ENCODE measurements at regions not wholly inside any gene's neighbourhood (a gene's known extent, or its start where the extent isn't known, plus 50 kb on each side); places are given as distances from the start of the nearest gene placed in this dataset.
"Not testable (repeated sequence)": the region's sequence is repeated elsewhere in the genome, so short reads cannot be mapped to it uniquely, and the experiment has no call there.

DNA sequence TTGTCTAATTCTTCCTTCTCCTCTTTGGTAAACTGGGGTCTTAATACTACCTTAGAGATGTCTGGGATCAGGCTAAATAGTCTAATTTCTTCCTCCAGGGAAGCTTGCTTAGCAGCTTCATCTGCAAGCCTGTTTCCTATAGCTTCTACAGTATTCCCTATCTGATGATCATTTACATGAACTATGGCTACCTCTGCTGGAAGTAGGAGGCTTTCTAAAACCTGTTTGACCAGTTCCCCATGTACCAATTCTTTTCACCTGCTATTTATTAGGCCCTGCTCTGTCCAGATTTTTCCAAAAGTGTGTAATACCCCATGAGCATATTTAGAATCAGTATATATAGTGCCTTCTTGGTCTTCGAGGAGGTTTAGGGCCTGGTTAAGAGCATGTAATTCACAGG lies 619.8 kb downstream of the HINT1 start:
- Mint-ChIP-seq H3K9me3 (peaks cover 5 to 20% of the 10 kb centered on the region in 2 donors), H3K36me3 (peaks cover 0 to 14% of the 10 kb centered on the region in 2 donors), H3K27ac (no peak overlapping the region)
- ATAC-seq (no peak), DNase-seq (ENCODE audit: low spot score in 2 of 2) (no peak)

DNA sequence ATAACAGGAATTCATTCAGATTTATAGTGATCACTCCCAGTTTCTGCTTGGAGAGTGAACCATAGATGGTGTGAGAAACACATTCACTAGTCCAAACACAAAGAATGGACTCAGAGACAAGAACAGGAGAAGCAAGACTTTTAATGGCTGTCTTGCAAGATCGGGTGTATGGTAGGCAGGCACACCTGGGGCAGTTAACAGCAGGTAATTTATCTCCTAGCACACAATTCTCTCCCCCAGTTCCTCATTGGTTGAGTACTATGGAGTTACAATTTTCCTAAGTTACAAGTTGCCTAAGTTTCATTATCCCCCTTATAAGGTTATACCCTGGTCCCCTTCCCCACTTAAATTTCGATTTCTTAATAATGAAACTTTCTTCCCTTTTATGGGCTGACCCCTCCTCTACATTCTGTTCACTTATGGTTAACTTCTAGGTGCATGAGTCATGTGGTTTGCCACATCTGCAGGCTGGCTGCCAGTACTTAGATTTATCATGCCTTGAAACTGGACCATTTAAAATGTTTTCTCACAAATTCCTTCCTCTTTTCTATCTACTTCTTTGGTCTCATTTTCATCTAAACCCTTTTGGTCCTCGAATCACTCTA lies 623.3 kb downstream of the HINT1 start:
- DNase-seq (ENCODE audit: low spot score in 2 of 2) (no peak), ATAC-seq (peak; percentile 50 to 78)
- H3K9me3 Mint-ChIP-seq = peaks cover 0 to 15% of the 10 kb centered on the region in 2 donors
- peaks cover 0 to 9% of the 10 kb centered on the region in 2 donors for H3K36me3 Mint-ChIP-seq
- H3K27ac Mint-ChIP-seq = no peak overlapping the region

DNA sequence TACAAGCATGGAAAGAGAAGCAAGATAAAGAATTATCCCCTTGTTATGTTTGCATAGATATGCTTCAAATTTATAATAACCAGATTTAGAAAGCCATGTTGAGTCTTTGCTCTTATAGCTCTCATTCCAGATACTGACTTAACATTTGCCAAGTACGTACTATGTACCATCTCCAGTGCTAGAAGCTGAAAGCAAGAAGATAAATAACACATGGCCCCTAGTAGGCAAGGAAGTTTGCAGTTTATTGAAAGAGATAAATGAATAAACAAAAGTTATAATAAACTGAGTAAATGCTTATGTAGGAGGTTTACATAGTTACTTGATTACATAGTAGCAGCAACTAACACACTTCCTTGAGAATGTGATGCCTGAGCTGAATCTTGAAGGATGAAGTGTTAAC lies 628.4 kb downstream of the HINT1 start:
- DNase-seq (ENCODE audit: low spot score in 2 of 2) (no peak), ATAC-seq (no peak)
- Mint-ChIP-seq H3K36me3 (no peaks in the 10 kb centered on the region), H3K27ac (no peak overlapping the region), H3K9me3 (peaks cover 0 to 7% of the 10 kb centered on the region in 2 donors)

DNA sequence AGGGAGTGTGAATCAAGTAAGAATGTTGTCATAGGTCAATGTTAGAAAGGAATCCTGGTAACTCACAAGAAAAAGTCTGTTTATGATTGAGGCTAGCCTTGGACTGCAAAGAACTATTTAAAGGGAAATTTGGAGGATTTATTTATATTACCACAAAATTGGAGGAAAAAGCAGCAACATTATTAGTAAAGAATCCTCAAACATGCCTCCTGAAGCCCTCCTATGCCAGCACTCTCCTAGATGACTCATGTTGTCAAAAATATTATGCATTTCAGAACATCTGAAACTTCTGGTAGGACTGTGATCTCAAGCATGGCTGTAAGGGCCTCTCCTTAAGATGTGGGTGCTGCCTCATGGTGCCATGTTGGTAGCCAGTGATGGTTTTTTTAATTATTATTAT lies 628.5 kb downstream of the CHSY3 start:
- Mint-ChIP-seq H3K9me3 (peaks cover 0 to 7% of the 10 kb centered on the region in 2 donors), H3K27ac (no peak overlapping the region), H3K36me3 (no peaks in the 10 kb centered on the region)
- DNase-seq (ENCODE audit: low spot score in 2 of 2) (no peak), ATAC-seq (no peak)

DNA sequence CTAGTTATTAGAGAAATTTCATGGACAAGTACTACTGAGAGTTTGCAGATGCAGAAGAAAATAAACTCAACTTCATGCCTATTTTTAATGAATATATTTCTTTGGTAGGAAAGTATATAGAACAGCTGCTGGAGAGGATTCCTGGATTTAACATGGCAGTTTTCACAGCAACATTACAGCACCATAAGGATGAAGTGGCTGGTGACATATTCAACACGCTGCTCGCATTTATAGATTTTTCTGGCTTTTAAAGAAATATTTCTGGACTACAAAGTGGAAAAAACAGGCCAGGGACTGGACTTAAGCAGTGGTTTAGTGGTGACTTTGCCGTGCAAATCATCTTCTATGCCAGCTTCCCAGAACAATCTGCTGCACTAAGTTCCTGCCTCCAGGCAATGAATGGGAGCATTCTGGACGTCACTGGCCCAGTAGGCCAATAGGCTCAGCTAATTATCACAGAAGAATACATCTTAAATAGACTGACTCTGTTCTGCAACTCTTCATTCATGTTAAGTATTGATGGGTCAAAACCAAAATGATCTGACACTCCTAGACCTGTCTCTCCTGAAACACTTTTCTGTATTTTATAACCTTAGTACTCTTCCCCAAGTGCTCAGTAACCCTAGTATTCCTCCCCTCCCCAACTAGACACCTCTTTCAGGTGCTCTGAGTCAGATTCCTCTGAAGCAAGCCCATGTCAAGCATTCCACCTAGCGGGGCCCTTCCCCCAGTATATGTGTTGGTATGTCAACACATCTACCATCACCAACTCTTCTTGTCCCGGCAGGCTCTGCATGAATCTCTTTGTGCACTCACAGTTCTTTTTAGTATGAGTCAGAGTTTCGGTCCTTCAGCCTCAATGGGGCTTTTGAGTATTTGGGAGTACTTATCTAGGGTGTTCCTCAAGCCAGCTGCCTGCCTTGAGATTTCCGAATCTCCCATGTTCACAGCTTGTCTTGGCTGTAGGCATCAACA lies 625.5 kb downstream of the CHSY3 start:
- Mint-ChIP-seq H3K36me3 (no peaks in the 10 kb centered on the region), H3K27ac (no peak overlapping the region), H3K9me3 (no peaks in the 10 kb centered on the region)
- DNase-seq (ENCODE audit: low spot score in 2 of 2) (no peak), ATAC-seq (no peak)

DNA sequence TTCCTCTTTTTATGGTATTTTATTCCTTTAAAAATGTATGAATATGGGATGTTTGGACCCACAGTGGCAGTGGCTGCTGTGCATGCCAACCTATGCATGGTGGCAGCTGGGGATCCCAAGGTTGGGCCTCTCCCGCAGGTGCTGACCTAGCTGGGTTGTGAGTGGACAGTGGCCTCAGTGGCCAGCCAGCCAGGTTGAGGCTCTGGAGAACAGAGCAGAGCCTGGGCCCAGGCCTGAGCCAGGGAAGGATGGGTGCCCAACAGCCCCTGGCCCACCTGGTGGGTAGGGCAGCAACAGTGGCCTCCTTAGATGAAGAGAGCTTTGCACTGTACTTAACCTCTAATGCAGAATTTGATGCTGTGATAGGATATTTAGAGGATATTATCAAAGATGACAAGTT lies 624.8 kb downstream of the CHSY3 start:
- H3K27ac Mint-ChIP-seq = no peak overlapping the region
- DNase-seq (ENCODE audit: low spot score in 2 of 2) = no peak

DNA sequence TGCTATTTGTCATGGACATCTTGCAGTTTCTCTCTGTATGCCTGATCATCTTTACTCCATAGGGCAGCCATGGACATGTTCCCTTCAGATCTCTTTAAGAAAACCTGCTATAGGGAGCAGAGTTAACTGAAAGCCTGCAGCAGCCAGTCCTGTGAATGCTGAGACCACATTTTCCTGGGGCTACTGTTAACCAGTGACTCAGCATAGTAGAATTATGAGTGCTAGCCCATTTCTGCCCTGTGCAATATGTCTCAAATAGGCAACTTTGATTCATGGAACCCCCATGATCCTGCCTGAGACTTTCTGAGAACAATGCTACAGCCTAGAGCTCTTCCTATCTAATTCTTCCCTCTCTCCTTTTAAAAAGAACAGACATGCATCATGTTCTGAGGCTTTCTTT lies 624.2 kb downstream of the CHSY3 start:
- DNase-seq (ENCODE audit: low spot score in 2 of 2) = no peak
- no peak overlapping the region for H3K27ac Mint-ChIP-seq
- no peak for ATAC-seq
- no peaks in the 10 kb centered on the region for H3K9me3 Mint-ChIP-seq
- no peaks in the 10 kb centered on the region for H3K36me3 Mint-ChIP-seq

More for the DNA sequence above, 624.8 kb downstream of the CHSY3 start:
- Mint-ChIP-seq H3K36me3 (no peaks in the 10 kb centered on the region), H3K9me3 (no peaks in the 10 kb centered on the region)
- ATAC-seq = no peak

DNA sequence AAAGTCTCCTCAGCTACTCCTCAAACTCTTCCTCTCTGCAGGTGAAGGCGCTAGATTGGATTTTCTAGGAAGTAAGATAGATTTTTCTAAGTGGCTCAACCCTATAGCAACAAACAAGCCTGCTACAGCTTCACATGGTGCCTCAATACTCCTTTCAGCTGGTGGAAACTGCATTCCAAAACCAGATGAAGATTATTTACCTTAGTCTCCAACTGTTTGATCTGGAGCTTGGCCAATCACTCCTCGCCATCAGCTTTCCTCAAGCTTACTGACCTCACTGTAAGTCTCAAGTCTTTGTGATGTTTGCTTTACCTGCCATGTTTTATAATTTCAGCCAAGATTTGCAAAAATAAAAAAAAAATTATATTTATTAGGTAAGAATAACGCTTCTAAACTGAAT lies 622.4 kb downstream of the CHSY3 start:
- DNase-seq (ENCODE audit: low spot score in 2 of 2) = no peak
- no peaks in the 10 kb centered on the region for H3K9me3 Mint-ChIP-seq
- ATAC-seq = no peak
- H3K27ac Mint-ChIP-seq = no peak overlapping the region
- H3K36me3 Mint-ChIP-seq = no peaks in the 10 kb centered on the region

DNA sequence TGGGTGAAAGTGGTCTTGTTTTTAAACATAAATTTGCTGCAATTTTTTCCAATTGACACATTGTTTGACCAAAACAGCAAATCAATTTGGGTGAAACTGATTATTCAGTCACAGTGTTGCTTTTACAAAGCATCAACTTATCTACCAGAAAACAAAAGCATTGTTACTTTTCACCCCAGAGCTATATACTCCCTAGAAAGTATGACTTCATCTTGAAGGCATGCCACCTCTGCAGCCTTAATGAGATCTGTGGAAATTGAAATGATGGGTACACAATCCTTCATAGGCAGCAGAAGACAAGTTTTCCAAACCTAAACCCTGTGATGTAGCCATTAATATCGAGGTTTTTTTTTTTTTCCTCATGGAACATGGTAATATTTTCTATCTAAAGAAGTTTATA lies 615.9 kb downstream of the CHSY3 start:
- Mint-ChIP-seq H3K27ac (no peak overlapping the region), H3K36me3 (peaks cover 0 to 11% of the 10 kb centered on the region in 2 donors), H3K9me3 (peaks cover 12 to 16% of the 10 kb centered on the region in 2 donors)
- ATAC-seq (no peak), DNase-seq (ENCODE audit: low spot score in 2 of 2) (no peak)

DNA sequence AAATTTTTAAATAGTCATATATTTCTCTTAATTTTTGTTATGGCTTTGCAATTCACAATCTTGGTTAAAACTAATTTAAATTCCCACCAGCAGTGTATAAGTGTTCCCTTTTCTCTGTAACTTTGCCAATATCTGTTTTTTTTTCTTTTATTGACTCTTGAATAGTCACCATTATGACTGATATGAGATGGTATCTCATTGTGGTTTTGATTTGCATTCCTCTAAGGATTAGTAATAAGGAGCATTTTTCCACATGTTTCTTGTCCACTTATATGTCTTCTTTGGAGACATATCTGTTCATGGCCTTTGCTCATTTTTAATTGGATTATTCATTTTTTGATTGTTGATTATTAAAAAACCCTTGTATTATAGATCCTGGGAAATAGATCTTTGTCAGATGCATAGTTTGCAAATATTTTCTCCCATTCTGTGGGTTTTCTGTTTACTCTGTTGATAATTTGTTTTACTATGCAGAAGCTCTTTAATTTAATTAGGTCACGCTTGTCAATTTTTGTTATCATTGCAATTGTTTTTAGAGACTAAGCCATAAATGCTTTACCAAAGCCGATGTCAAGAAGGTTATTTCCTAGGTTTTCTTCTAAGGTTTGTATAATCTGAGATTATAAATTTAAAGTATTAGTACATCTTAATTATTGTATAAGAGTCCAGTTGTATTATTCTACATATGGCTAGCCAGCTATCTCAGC lies 610.9 kb downstream of the CHSY3 start:
- peaks cover 0 to 11% of the 10 kb centered on the region in 2 donors for H3K36me3 Mint-ChIP-seq
- no peak for ATAC-seq
- DNase-seq (ENCODE audit: low spot score in 2 of 2) = no peak
- no peak overlapping the region for H3K27ac Mint-ChIP-seq
- H3K9me3 Mint-ChIP-seq = peaks cover 12% of the 10 kb centered on the region in 2 donors

DNA sequence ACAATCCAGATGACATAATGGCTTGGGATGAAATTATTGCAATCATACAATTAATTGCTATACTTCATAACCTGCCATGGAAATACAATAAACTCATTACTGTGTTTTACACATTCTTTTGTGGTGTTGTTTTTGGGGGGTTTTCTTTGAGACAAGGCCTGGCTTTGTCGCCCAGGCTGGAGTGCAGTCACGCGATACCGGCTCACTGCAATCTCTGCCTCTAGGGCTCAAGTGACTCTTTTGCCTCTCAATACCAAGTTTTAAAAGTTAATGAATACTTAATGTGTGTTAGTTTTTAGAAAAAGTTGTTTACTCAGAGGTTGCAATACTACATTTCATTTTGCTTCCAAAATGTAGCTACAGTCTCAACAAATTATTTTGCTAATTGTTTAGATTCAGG lies 598.4 kb downstream of the CHSY3 start:
- no peaks in the 10 kb centered on the region for H3K36me3 Mint-ChIP-seq
- no peak for DNase-seq (ENCODE audit: low spot score in 2 of 2)
- H3K27ac Mint-ChIP-seq = no peak overlapping the region
- no peak for ATAC-seq
- no peaks in the 10 kb centered on the region for H3K9me3 Mint-ChIP-seq

DNA sequence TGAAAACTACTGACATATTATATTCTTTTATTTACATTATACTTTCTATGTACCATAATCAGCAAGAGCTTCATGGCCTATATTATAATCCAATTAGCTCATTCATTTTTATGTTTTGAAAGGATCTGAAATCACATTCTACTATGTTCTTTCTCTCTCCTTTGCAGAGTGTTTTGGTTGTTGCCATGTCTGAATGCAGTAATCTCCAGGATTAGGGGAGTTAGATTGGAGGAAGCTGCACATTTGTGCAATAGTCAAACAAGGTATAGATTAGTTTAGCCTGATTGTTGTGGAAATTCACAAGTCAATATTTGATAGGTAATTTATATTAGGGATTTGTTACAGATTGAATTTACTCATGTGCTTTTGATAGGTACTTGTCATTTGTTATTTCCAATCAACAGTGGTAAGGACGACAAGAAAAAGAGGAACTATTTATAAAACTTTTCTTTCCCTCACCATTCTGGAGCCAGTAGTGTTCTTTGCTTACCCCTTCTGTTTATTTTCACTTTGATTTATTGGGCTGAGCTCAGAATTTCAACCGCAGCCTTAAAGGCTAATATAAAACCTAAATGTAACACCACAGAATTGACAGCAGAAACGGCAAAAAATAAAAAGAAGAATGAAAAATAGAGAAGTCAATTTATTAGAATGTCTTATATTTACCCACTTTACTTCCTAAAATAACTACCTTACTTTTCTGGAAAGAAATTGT lies 597.0 kb downstream of the CHSY3 start:
- H3K9me3 Mint-ChIP-seq = no peaks in the 10 kb centered on the region
- no peak for DNase-seq (ENCODE audit: low spot score in 2 of 2)
- H3K36me3 Mint-ChIP-seq = no peaks in the 10 kb centered on the region
- no peak for ATAC-seq
- no peak overlapping the region for H3K27ac Mint-ChIP-seq

DNA sequence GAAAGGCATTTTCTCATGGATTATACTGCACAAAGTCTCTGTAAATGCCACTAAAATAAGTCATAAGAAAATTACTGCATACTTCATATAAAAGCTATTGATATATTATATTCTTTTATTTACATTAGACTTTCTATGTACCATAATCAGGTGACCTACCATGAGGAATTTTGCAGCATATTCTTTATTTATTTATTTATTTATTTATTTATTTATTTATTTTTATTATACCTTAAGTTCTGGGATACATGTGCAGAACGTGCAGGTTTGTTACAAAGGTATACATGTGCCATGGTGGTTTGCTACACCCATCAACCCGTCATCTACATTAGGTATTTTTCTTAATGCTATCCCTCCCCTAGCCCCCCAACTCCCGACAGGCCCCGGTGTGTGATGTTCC lies 596.2 kb downstream of the CHSY3 start:
- not testable (repeated sequence) for H3K27ac Mint-ChIP-seq, H3K9me3 Mint-ChIP-seq

DNA sequence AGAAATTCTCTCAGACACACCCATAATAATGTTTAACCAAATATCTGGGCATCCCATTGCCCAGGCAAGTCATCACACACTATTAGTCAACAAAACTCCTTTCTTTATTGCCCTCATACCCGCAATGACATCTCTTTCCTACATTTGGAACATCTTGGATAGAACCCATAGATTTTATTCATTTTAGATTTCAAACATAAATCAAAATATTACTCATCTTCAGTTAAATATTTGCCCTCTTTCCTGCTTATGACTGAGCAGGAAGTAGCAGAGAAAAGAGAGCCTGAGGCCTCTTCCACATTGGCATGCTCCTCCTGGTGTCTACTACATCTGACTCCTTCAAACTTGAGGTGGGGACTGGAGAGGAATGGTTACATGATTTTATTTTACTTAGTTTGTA lies 592.0 kb downstream of the CHSY3 start:
- peaks cover 0 to 3% of the 10 kb centered on the region in 2 donors for H3K9me3 Mint-ChIP-seq
- no peaks in the 10 kb centered on the region for H3K36me3 Mint-ChIP-seq
- no peak for ATAC-seq
- H3K27ac Mint-ChIP-seq = no peak overlapping the region
- no peak for DNase-seq (ENCODE audit: low spot score in 2 of 2)

More for the DNA sequence above, 596.2 kb downstream of the CHSY3 start:
- not testable (repeated sequence) for DNase-seq (ENCODE audit: low spot score in 2 of 2); H3K36me3 Mint-ChIP-seq; ATAC-seq

DNA sequence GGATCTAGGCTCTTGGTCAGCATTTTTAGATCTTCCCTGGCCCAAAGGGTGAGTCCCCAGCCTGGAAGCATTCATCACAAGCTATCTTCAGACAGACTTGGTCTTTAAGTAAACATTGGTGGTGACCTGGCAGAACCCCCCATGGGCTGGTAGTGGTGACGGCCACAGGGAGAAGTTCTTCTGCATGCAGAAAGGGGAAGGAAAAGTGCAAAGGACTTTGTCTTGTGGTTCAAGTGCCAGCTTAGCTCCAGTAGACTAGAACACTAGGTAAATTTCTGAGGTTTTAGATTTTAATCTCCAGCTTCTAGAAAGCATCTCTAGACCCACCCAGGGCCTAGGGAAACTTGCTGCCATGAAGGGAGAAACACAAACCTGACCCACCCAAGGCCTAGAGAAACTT lies 584.0 kb downstream of the CHSY3 start:
- no peak overlapping the region for H3K27ac Mint-ChIP-seq
- DNase-seq (ENCODE audit: low spot score in 2 of 2) = no peak
- peaks cover 0 to 2% of the 10 kb centered on the region in 2 donors for H3K9me3 Mint-ChIP-seq
- no peak for ATAC-seq
- no peaks in the 10 kb centered on the region for H3K36me3 Mint-ChIP-seq

DNA sequence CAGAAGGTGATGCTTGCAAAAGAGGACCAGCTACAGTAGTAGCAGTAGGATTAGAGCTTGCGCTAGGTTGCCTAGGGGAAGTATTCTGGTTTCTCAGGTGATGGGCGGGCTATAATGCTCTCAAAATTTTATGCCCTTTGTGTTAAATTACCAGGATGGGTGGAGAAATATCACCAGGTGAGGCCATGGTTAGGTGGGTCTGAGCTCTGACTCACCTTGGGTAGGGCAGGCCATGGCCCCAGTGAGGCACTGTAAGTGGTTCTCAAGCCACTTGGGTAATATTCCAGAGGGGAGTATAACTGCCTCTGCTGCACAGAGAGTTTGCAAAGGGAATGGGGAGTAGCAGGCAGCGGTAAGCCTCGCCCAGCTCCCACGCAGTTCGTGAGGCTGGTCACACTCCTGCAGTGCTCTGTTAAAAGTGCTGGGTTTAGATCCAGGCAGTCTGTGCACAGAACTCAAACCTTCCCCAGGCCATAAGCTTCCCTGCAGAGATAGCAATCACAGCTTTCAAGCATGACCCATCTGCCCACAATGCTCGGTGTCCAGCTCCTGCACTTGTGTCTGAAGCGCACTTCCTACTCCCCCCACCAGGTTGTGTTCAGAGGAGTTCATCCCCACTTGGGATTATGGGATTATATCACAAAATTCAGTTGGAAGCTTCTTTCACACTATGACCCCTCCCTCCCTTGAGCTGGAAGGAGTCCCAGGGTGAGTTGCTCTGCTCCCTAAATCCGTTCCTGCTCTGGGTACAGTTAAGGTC lies 575.0 kb downstream of the CHSY3 start:
- DNase-seq (ENCODE audit: low spot score in 2 of 2) (no peak), ATAC-seq (no peak)
- H3K36me3 Mint-ChIP-seq = peaks cover 0 to 9% of the 10 kb centered on the region in 2 donors
- H3K27ac Mint-ChIP-seq = no peak overlapping the region
- peaks cover 6 to 10% of the 10 kb centered on the region in 2 donors for H3K9me3 Mint-ChIP-seq
